HG02938 (cell line): ENCODE measurements at regions not wholly inside any gene's neighbourhood (a gene's known extent, or its start where the extent isn't known, plus 50 kb on each side); places are given as distances from the start of the nearest gene placed in this dataset.
A peak's percentile ranks its signal among the peaks of the same experiment; 100 is the strongest.

Experiments
- ATAC-seq: cut with Tn5 transposase; IDR thresholded peaks from one replicate; pipeline ENCODE4 v1.9.1; 2021; ENCODE audit warnings: mild to moderate bottlenecking, moderate library complexity; ENCODE audit not compliant: unreplicated experiment

DNA sequence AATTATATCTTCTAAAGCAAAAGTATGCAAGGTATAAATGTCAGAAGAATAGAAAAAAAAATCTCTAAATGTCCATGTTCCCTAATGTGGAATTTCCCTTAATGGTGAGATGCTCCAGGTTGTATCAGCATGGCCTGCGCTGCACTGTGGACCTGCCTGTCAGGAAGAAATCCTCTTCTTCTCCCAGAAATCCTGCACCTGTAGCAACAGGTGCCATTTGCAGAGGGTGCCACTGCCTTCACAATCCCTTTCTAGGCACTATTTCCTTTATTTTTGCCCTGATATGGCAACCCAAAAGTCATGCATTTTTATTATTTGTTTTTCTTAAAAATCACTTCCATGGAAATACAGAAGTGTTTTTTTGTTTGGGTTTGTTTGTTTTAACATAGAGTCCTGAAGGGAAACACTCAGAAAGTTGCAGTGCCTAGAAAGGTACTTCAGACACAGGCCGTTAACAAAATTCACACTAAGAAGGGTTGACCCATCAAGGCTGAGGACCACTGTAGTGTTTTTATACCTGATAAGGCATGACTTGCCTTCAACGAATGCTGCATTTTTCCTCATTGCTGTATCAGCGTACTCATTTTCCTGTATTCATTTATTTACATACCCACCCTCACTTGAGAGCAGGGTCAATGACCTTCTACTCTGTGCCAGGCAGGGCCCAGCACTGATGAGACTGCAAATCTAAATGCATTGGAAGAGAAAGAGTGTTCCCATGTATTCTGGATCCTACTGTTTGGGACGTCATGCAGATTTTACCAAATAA, 177.8 kb downstream of the SNX18 start:
- no peak for ATAC-seq

DNA sequence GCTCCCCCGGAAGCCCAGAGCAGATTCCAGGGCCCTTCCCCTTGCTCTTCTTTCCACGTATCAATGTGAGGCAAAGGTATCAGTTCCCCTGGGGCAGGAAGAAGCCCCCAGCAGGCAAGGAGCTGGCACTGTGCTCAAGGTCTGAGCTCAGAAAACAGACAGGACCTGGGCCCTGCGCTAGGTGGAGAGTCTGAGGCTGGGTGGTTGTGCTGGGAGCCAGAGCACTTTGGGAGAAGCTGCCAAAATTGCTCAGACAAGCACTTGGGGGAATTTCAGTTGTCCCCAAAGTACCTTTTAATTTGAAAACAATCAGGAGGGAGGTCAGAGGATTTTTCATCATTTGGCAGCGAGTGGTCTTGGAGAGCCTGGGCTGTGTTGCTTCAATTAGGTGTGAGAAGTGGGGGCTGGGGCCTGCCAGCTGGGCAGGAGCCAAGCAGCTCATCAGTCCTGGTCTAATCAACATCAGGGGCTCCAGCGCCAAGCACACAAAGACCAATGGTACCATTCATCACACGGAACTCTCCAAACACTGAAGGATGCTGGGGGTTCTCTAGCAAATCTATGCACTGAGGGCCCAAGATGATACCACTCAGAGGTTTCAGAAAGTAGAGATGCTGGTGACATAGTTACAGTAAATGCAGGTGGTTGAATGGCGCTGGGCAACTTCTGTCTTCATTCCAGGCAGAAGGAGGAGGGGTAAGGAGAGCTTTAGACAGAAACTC, 176.5 kb downstream of the SNX18 start:
- ATAC-seq, result no peak

DNA sequence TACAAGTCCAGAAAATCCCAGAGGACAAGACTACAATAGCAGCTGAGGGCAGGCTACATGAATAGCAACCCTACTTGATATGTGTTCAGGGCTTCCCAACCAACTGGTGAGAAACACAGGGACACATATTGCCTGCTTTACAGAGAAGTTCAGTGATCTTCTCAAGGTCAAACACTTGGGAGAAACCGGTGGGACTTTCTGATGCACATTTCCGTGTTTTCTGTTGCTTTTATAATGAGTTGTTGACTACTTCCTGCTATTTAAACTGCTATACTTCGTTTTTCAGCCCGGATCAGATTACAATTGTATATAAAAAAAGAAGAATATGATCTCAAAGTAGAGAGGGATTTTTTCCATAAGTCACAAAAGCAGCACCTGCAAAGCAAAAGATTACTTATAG, 175.1 kb downstream of the SNX18 start:
- no peak for ATAC-seq

DNA sequence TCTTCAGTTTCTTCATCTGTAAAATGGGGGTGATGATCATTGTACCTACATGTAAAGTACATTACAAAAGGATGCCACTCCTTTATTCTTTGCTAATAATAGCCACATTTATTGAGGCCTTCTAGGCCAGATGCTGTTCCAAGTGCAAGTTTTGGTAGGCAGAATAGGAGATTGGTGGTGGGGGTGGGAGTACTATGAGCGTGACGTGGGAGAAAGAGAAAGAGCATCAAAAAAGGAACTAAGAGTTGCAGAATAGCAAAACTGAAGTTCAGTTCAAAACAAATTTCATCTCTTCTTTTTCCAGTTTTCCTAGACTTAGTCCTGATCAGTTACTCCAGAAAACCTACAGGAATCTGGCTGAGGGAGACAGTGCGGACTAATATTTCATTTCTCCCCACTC, 174.1 kb downstream of the SNX18 start:
- ATAC-seq, result no peak

DNA sequence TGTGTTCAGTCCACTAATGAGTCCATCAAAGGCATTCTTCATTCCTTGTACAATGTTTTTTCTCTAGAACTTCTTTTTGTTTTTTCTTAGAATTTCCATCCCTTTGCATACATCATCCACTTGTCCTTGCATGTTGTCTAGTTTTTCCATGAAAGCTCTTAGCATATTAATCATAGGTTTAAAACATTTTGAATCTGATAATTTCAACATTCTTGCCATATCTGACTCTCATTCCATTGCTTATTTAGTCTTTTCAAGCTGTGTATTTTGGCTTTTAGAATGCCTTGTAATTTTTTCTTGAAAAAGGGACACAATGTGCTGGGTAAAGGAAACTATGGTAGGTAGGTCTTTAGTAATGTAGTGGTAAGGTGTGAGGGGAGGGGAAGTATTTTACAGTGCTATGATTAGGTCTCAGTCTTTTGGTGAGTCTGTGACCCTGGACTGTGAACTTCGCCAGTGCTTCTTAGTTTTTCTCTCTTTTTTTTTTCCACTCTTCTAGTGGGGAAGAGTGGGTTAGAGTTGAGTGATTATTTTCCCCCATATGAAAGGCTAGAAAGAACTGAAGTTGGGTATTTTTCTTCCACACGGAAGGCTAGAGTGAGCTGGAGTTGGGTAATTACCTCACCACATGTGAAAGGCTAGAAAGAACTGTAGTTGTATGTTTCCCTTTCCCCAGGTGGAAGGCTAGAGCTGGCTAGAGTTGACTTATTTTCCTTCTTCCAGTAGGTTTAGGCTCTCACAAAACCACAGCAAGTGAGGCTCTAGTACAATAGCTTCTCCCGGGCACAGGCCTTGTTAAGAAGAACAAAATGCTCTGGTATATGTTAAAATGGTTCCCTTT, 172.1 kb downstream of the SNX18 start:
- no peak for ATAC-seq

DNA sequence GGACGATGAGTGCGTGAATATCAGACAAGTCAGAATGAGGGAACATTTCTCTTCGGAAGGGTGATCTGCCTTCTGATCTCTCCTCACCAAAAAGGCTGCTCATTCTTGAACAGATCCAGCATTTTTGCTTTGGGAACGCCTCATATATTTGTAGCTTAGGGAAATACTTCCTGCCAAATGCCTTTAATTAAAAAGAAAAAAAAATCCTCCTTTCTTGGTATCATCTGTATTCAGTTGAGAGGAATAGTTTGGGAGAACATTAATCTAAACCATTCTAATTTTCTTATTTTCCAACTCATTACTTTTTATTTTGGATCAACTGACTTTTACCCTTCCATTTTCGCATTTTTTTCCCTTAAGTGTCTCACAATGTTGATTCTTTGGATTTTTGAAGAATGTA, 163.4 kb downstream of the SNX18 start:
- no peak for ATAC-seq

DNA sequence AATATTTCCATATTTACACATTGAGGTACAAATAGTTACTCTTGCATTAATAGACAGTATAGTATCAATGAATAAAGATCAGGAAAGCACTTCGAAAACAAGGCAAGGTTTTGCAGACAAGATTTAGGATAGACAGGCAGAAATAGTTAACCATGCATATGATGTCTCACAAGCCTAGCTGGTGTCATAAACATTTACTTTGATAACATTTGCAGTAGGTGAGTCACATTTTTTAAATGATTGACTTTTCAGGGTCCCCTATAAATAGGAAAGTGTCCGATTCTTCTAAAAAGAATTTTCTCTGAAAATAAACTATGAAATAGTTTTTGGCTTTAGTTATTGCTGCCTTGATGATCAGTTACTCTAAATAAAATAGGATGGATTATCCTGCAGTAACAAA, 162.1 kb downstream of the SNX18 start:
- no peak for ATAC-seq

DNA sequence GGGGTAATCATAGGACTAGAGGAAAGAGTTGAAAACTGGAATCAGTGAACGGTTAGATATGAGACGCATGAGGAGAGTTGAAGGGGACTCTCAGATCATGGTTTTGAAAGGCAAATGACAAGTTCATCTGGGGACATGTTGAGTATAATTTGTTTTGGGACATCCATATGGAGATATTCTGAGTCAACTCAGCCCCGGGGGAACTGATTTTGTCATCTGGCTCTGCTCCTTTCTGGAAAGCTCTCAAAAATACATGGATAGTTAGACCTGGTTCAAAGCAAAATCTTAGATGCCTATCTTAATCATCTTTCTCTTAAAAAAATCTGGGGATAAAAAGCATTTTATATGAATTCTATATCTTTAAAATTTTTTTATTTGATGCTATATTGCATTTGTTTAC, 161.2 kb downstream of the SNX18 start:
- no peak for ATAC-seq

DNA sequence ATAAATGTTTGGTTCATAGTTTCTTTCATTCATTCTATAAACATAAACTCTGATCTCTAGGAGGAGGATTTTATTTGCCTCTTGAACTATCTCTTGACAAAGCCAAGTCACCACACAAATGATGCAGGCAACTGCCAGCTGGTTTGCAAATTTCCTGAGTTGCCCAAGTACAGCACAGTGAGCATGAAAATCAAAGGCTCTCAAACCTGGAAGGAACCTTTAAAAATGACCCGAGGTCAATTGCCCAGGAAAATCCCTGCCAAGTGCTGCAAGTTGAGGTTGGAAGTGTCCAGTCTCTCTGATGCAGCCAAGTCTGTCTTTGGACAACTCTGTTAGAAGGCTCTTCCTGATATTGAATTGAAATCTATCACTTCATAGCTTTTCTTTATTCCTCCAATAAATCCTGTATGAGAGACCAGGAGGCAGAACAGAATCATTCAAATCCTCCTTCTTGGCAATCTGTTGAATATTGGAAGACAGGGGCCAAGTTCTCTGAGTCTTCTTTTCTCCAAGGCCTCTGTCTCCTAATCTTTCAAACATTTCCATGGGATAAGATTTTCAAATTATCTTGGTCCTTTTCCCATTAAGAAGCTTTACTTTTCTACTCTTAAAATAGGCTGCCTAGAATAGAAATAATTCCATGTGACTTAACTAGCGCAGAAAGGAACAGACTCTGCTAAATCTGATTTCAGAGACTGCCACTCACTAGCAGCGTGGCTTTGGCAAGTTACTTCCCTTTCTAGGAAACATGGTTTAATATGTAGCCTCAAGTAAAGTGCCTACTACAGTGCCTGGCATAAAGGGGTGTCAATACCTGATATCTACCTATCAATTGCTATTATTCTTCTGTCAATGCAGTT, 159.2 kb downstream of the SNX18 start:
- ATAC-seq, result no peak

DNA sequence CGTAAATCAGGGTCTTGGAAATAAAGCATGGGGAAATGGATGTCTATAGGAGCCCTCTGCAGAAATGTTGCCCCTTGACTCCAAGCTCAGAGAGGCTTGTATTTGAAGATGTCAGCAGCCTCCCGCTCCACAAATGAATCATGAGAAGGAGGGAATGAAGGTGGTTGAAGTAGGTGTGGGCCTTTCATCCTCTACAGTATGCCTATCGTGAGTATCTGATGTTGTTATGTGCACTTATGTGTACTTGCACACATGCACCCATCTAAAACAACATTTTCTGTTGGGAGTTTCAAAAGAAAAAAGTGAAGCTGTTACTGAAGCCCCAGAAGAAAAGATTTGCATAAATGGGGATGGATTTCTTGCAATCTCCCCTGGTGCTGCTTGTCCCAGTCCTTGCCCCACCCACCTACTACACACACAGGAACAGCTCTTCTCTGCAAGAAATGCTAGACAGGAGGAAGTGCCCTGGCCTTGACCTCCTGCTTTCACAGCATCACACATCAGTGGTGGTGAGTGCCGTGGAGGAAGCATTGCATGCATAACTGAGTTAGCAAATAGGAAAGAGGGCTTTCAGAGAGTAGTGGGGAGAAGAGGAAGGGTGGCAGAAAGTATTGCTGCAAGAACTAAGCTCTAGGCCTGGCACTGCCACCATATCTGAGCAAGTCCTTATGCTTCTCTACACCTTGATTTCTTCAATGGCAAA, 156.1 kb downstream of the SNX18 start:
- peak; percentile 77 for ATAC-seq

DNA sequence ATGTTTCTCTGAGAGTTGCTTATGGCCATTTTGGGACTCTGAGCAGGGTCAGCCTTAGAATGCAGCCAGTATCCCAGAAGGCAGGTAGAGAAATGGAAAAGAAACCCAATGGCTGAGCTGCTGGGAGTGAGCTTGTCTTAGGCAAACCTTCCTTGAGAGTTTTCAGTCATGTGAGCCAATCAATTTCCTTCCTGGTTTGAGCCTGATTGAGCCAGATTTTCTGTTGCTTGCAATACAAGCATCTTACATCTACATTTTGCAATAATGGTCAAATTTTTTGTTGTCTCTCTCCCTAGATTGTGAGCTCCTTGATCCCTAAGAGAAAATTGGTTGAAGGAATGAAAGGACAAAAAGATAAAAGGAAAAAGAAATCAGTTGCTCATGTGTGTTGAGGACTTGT, 155.3 kb downstream of the SNX18 start:
- no peak for ATAC-seq

DNA sequence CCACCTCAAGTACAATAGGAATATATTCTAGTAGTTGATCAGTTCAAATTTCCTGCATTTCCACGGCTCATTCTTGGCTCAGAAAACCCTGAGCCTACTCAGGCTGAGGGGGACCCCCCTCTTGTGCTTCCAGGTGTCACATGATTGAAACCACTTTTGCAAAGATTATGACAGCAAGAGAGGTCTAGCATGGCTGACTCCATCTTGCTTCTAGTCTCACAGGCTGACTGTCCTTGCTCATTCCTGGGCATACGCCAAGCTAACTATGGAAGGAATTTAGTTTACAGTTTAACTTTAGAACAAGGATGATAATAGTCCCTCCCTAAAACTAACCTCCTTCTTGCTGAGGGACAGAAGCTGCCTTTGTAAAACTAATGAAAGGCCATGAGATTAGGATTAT, 154.1 kb downstream of the SNX18 start:
- no peak for ATAC-seq

DNA sequence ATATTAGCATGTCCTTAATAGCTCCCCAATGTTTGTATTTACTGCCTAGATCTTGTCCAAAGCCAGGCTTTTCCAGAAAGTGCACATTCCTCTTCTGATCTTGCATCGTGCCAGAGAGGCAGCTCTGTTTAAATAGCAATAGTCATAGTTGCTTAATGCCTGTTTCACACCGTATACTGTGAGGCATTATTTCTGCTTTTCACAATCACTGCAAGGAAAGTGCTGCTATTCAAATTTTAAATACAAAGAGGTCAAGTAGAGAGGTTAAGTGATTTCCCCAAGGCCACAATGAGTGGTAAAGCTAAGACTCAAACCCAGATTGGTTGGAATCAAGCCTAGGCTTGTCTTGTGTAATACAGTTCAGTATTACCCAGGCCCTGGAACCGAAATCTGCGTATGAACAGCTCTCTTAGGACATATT, 153.6 kb downstream of the SNX18 start:
- ATAC-seq, result no peak

DNA sequence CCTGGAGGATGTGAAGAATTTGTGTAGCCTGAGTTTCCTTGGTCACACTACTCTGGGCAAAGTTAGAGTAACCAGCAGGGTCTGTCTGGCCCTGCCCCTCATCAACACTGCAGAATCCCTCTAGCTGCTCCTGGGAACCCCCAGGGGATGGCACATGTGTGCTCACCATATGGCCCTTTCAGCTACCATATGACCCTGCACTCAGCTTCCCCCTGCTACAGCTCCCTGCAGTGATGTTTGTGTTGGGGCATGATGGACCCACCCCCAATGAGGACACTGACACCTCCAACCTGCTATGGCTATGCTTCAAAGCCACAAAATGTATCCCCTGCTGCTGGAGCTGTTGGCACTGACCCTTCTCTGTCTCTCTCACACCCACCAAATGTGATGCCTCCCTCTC, 152.7 kb downstream of the SNX18 start:
- ATAC-seq, result no peak

DNA sequence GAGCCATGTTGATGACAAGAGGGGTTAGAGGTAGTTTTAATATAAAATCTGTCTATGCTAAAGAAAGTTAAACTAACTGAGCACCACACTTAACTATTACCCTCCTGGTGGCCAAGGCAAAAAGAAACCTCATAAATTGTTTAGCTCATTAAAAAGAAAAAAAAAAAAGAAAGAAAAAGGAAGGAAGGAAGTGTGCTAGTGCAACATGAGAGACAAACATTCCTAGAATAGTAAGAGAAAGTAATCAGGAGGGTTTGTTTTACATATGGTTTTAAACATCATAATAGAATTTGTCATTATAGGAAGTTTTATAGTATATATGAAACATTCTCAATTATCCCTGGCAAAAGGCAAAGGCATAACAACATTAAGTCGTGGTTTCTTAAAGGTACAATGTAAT, 152.3 kb downstream of the SNX18 start:
- ATAC-seq, result no peak

DNA sequence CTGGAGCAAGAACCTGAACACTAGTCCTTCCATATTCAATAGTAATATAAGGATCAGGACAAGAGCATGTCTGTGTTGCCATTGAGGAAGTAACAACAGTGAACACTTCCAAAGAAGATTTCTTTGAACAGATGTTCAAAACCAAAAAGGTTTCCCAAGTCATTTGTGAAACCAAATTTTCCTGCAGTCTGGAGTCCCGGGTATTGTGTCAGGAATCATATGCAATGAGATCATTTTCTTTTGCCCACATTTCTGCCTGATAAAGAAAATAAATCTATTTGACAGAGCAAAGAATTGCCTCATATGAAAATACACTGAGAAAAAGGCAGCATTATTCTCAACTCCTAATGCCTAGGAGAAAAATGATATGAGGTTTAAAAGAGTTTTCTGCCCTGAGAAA, 151.7 kb downstream of the SNX18 start:
- ATAC-seq, result no peak

DNA sequence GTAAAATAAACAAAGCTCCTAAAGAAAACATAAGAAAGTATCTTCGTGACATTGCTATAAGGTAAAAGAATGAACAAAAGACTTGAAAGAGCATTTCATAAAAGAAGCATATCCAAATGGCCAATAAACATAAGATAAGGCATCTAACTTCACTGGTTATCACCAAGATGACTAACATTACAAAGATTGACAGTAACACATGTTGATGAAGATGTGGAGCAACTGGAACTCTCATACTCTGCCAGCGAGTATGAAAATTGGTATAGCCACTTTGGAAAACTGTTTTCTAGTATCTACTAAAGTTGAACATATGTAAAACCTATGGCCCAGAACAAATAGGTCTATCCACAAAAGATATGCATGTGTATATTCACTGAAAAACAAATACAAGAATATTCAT, 150.5 kb downstream of the SNX18 start:
- no peak for ATAC-seq

DNA sequence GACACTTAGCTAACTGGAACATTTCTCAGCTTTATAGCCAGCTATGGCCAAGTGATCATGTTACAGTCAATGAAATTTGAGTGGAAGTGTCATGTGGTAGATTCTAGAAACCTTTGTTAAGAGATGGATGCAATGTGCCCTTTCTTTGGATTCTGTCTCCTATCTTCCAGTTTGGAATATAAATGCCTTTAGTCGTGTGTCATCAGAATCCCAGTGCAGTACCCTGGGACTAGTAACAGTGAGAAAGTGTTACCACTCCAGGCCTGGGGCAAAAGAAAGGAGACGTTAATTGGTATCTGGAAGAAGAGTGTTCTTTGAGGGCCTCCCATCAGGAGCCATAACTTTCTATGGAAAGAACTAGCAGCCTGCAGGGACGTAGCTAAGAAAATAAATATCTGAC, 149.6 kb downstream of the SNX18 start:
- ATAC-seq, result no peak

DNA sequence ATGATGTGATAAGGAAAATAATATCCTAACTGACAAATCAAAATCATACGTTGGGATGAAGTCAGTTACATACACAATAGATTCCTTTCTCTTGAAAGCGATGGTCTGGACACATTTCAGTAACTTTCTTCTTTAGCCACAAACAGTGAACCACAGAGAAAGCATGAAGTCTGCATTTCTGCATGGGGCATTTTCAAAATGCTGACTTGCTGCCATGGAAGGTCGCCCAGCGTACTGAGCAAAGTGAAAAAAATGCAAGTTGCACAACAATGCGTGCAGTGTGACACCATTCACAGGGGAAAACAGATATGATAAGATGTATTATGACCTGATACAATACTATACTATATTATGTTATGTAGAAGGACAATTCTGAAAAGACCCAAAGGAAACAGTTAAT, 146.3 kb downstream of the SNX18 start:
- ATAC-seq, result no peak

DNA sequence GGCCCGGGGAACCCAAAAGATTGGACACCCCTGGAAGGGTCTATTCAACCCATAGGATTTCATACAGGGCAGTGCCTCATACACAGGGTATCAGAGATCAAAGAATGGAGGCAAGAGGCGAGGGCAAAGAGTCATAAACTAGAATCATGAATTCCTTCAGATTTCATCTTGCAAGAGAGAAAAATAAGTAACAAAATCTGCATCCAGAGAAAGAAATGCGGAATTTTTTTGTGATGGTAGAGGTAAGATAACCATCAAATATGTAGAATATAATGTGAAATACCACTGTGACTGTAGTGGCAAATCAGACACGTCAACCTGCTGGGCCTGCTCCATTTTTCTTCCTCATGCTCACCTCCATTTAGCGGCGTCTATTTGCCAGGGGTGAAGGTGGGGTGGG, 143.6 kb downstream of the SNX18 start:
- ATAC-seq, result no peak
